ENCODE measurements at regions not wholly inside any gene's neighbourhood (a gene's known extent, or its start where the extent isn't known, plus 50 kb on each side); places are given as distances from the start of the nearest gene placed in this dataset.

DNA sequence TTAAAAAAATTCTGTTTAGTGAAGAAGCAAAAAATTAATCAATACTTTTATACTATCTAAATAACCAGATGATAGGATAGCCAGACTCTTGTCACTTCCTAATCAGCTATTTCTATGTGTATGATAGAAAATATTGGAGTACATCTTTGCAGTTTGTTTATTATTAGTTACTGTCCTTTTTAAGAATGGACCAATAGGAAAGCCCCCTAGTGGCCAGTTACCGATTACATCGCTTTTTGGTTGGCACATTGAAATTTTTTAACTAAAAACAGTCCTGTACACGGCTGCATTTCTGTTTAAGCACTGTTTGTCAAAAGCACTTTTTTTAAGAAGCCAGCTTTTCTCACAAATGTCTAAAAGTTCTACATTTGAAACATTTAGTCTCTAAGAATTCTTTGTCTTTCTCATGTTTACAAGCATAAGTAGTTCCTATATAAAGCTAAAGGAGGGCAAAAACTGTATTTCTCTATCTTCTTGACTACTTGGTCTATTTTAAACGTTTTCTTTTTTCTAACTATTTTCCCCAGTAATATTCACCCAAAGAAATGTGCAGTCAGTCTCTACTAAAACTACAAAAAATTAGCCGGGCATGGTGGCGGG, 253.2 kb upstream of the LRTM1 start:
- no peak overlapping the region for H3K4me3 ChIP-seq (ENCODE audit: low read depth, low read length)
- no peak for DNase-seq (ENCODE audit: low read depth)
- TF ChIP-seq CTCF (IDR thresholded peaks at IDR 0.05; ENCODE audit: low read depth, low read length, missing control alignments): peak; percentile 72

- no peak for DNase-seq (ENCODE audit: low read depth)
- no peak overlapping the region for H3K4me3 ChIP-seq (ENCODE audit: low read depth, low read length)
- no peak for TF ChIP-seq CTCF (IDR thresholded peaks at IDR 0.05; ENCODE audit: low read depth, low read length, missing control alignments)
These were observed 252.3 kb upstream of the LRTM1 start for GRCh38 chr3:55180161-55180560.

DNA sequence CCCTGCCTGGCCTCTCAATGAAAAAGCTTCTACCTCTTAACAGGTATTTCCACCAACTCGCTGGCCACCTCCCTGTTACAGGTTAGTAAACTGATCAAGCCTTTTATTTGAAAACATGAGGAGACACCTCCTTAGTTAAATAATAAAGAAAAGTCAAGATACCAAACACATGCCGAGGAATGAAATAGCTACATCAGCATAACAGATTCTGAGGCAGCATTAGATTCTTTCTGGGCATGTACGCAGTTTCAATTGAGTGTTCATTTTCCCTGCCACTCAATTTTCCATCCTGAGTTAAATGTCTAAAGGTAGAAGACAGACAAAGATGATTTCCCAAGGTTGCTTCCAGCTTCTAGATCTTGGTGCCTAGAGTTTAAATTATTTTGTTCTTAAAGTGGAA, 250.5 kb upstream of the LRTM1 start:
- no peak for TF ChIP-seq CTCF (IDR thresholded peaks at IDR 0.05; ENCODE audit: low read depth, low read length, missing control alignments)
- no peak overlapping the region for H3K4me3 ChIP-seq (ENCODE audit: low read depth, low read length)
- DNase-seq (ENCODE audit: low read depth): no peak

- H3K4me3 ChIP-seq (ENCODE audit: low read depth, low read length): no peak overlapping the region
- DNase-seq (ENCODE audit: low read depth): no peak
- no peak for TF ChIP-seq CTCF (IDR thresholded peaks at IDR 0.05; ENCODE audit: low read depth, low read length, missing control alignments)
These were observed 249.9 kb upstream of the LRTM1 start for GRCh38 chr3:55177749-55178148.

- no peak for TF ChIP-seq CTCF (IDR thresholded peaks at IDR 0.05; ENCODE audit: low read depth, low read length, missing control alignments)
- DNase-seq (ENCODE audit: low read depth): no peak
- no peak overlapping the region for H3K4me3 ChIP-seq (ENCODE audit: low read depth, low read length)
These were observed 247.6 kb upstream of the LRTM1 start for GRCh38 chr3:55175423-55175822.

GRCh38 chr3:55174747-55175146, 246.9 kb upstream of the LRTM1 start:
- no peak for DNase-seq (ENCODE audit: low read depth)
- no peak overlapping the region for H3K4me3 ChIP-seq (ENCODE audit: low read depth, low read length)
- TF ChIP-seq CTCF (IDR thresholded peaks at IDR 0.05; ENCODE audit: low read depth, low read length, missing control alignments): no peak

DNA sequence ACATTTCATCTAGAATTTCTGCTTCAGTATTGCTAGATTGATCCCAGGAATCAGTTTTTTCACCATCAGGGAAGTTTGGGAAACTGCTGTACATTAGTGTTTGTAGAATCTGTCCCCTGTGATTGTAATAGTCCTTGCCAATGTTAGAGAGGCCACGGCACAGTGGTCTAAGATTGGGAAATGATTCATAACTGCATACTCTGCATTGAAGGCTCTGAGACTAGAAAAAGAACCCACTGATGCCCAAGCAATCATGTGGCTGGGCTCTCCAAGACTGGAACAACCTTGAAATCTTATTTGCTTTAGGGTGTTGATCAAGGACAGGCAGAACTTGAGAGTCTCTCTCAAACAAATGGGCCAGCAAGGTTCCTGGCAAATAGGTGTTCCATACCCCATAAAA, 245.6 kb upstream of the LRTM1 start:
- no peak overlapping the region for H3K4me3 ChIP-seq (ENCODE audit: low read depth, low read length)
- TF ChIP-seq CTCF (IDR thresholded peaks at IDR 0.05; ENCODE audit: low read depth, low read length, missing control alignments): no peak

More for the DNA sequence above, 245.6 kb upstream of the LRTM1 start:
- DNase-seq (ENCODE audit: low read depth): no peak

Measured in GM12864 (cell line).